ENCODE measurements at regions not wholly inside any gene's neighbourhood (a gene's known extent, or its start where the extent isn't known, plus 50 kb on each side); places are given as distances from the start of the nearest gene placed in this dataset.

DNA sequence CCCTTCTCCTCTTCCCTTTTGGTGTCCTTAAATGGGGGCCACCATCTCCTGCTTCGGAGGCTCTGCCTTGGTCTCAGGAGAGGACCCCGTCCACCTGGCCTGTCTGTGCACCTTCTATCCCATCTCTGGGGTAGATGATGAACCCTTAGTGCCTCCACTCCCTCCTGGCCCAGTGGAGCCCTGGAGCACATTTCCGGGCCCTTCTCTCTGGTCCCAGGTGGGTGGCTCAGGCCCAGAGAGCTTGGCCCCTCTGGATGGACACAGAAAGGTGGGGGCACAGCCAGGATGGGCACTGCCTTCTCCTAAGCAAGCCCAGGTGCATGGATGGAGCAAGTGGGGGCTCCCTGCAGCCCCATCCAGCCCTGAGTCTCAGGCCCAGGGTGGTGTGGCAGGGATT is 121.4 kb upstream of the RET start:
- ChIA-PET POLR2A (no interaction called here), CTCF (ENCODE audit: unreplicated experiment) (no interaction called here)
- Histone ChIP-seq H4K20me1 (ENCODE audit: insufficient read depth, low read length) (no peaks in the 10 kb centered on the region), H2AFZ (ENCODE audit: low read length) (no peak overlapping the region), H3K79me2 (ENCODE audit: insufficient read depth, low read depth, low read length) (no peaks in the 10 kb centered on the region), H3K4me1 (ENCODE audit: insufficient read depth, low read length, poor library complexity, severe bottlenecking) (no peaks in the 10 kb centered on the region), H3K36me3 (ENCODE audit: insufficient read depth, low read length) (no peaks in the 10 kb centered on the region), H3K27ac (ENCODE audit: low read depth, low read length, poor library complexity, severe bottlenecking) (no peak overlapping the region), H3K4me2 (ENCODE audit: low read length) (no peak overlapping the region), H3K4me3 (ENCODE audit: low read depth, low read length, poor library complexity, severe bottlenecking) (no peak overlapping the region), H3K9me2 (ENCODE audit: insufficient read depth, low read length) (no peaks in the 10 kb centered on the region), H3K9me3 (ENCODE audit: low read length) (no peaks in the 10 kb centered on the region)
- intact Hi-C loops (cut with micrococcal nuclease; ENCODE audit: unreplicated experiment), result no loop called here
- TF ChIP-seq, protein P1, sequence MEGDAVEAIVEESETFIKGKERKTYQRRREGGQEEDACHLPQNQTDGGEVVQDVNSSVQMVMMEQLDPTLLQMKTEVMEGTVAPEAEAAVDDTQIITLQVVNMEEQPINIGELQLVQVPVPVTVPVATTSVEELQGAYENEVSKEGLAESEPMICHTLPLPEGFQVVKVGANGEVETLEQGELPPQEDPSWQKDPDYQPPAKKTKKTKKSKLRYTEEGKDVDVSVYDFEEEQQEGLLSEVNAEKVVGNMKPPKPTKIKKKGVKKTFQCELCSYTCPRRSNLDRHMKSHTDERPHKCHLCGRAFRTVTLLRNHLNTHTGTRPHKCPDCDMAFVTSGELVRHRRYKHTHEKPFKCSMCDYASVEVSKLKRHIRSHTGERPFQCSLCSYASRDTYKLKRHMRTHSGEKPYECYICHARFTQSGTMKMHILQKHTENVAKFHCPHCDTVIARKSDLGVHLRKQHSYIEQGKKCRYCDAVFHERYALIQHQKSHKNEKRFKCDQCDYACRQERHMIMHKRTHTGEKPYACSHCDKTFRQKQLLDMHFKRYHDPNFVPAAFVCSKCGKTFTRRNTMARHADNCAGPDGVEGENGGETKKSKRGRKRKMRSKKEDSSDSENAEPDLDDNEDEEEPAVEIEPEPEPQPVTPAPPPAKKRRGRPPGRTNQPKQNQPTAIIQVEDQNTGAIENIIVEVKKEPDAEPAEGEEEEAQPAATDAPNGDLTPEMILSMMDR (conservative IDR thresholded peaks at IDR 0.05; ENCODE audit: low read length), result no peak
- TF ChIP-seq EZH2phosphoT487 (IDR thresholded peaks at IDR 0.05; ENCODE audit: borderline replicate concordance, low read depth, low read length), result no peak
- no TSS peak for BruUV-seq (replicated peaks)
- DNase-seq (ENCODE audit: low spot score), result no peak

DNA sequence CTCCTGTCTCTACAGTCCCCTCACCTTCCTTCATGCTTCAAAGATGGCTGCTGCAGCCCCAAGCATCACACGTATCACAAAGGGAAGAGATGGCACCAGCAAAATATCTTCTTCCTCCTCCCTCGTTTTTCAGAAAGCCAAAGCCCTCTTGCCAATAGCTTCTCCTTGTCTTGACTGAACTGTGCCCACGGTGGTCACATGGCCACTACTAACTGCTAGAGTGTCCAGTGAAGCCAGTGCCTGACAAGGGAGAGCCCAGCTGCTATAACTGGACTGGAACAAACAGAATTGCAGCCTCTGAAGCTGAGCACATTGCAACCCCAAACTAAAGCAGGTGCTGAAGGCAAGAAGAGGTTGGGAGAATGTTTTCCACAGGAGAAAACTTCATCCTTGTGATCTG is 120.8 kb upstream of the RET start:
- POLR2A ChIA-PET, result no interaction called here
- no peaks in the 10 kb centered on the region for H3K9me3 ChIP-seq (ENCODE audit: low read length)
- no peaks in the 10 kb centered on the region for H3K36me3 ChIP-seq (ENCODE audit: insufficient read depth, low read length)
- H2AFZ ChIP-seq (ENCODE audit: low read length), result no peak overlapping the region
- H3K4me3 ChIP-seq (ENCODE audit: low read depth, low read length, poor library complexity, severe bottlenecking), result no peak overlapping the region
- no TSS peak for BruUV-seq (replicated peaks)
- no peak for DNase-seq (ENCODE audit: low spot score)
- H3K9me2 ChIP-seq (ENCODE audit: insufficient read depth, low read length), result no peaks in the 10 kb centered on the region
- intact Hi-C loops (cut with micrococcal nuclease; ENCODE audit: unreplicated experiment), result no loop called here
- no peaks in the 10 kb centered on the region for H3K4me1 ChIP-seq (ENCODE audit: insufficient read depth, low read length, poor library complexity, severe bottlenecking)
- H3K27ac ChIP-seq (ENCODE audit: low read depth, low read length, poor library complexity, severe bottlenecking), result no peak overlapping the region
- no peaks in the 10 kb centered on the region for H4K20me1 ChIP-seq (ENCODE audit: insufficient read depth, low read length)
- CTCF ChIA-PET (ENCODE audit: unreplicated experiment), result interaction anchor here (0.6 kb wide), 1 partner anchor 69 kb away, joined by 3 read pairs; no protein-coding TSS in a partner anchor
- TF ChIP-seq, protein P1 (conservative IDR thresholded peaks at IDR 0.05; ENCODE audit: low read length), result no peak
- TF ChIP-seq EZH2phosphoT487 (IDR thresholded peaks at IDR 0.05; ENCODE audit: borderline replicate concordance, low read depth, low read length), result no peak
- no peak overlapping the region for H3K4me2 ChIP-seq (ENCODE audit: low read length)
- H3K79me2 ChIP-seq (ENCODE audit: insufficient read depth, low read depth, low read length), result no peaks in the 10 kb centered on the region

DNA sequence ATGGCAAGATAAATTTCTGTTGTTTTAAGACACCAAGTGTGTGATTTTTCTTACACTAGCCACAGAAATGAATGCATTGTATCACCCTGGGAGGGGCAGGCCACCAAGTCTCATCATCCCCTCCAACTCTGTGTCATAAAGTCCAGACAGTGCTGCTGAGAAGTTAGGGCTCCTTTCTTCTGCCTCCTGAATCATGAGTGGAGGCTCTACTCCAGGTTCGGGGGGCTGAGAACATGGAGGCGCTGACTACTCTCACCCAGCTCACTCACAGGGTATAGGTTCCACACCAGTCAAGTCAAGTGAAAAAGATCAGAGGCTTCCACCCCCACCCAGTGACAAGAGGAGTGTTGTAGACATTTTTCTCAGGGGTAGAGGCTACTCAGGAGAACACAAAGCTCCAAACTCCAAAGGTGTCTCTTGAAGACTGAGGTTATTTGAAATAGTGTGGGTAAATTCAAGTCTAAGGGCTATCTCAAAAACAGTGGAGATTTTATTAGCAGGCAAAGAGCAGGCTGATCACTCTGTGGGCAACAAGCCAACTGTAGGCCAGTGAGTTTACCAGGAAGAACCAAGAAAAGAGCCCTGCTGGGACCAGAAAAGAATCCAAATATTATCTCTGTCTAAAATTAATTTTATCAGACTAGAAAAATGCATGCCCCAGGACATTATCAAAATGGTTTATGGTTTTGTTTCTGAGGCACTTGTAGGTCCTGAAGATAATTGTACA is 118.6 kb upstream of the RET start:
- ChIA-PET CTCF (ENCODE audit: unreplicated experiment) (no interaction called here), POLR2A (no interaction called here)
- Histone ChIP-seq H3K4me2 (ENCODE audit: low read length) (no peak overlapping the region), H4K20me1 (ENCODE audit: insufficient read depth, low read length) (no peaks in the 10 kb centered on the region), H3K9me2 (ENCODE audit: insufficient read depth, low read length) (no peaks in the 10 kb centered on the region), H3K36me3 (ENCODE audit: insufficient read depth, low read length) (no peaks in the 10 kb centered on the region), H2AFZ (ENCODE audit: low read length) (no peak overlapping the region), H3K27ac (ENCODE audit: low read depth, low read length, poor library complexity, severe bottlenecking) (no peak overlapping the region), H3K9me3 (ENCODE audit: low read length) (no peaks in the 10 kb centered on the region), H3K79me2 (ENCODE audit: insufficient read depth, low read depth, low read length) (no peaks in the 10 kb centered on the region), H3K4me1 (ENCODE audit: insufficient read depth, low read length, poor library complexity, severe bottlenecking) (no peaks in the 10 kb centered on the region), H3K4me3 (ENCODE audit: low read depth, low read length, poor library complexity, severe bottlenecking) (no peak overlapping the region)
- no peak for DNase-seq (ENCODE audit: low spot score)
- no peak for TF ChIP-seq EZH2phosphoT487 (IDR thresholded peaks at IDR 0.05; ENCODE audit: borderline replicate concordance, low read depth, low read length)
- TF ChIP-seq, protein P1 (conservative IDR thresholded peaks at IDR 0.05; ENCODE audit: low read length), result no peak
- BruUV-seq (replicated peaks), result no TSS peak
- intact Hi-C loops (cut with micrococcal nuclease; ENCODE audit: unreplicated experiment), result no loop called here

Measured in OCI-LY7 (cell line).